Transverse colon (tissue), 4 donors: ENCODE measurements at regions not wholly inside any gene's neighbourhood (a gene's known extent, or its start where the extent isn't known, plus 50 kb on each side); places are given as distances from the start of the nearest gene placed in this dataset.

Source experiments
- DNase-seq: peaks from one replicate; pipeline ENCODE4 v3.0.0-alpha.2; 2019
- H3K27ac ChIP-seq, 4 donors: fragments of 200-600 bp; sonication (generic); 2 replicates each; pipeline ENCODE4 v1.5.1; 2016 to 2018; ENCODE audit warnings: inconsistent platforms in 4 of 4
- H3K27me3 ChIP-seq: fragments of 200-600 bp; sonication (generic); 2 replicates; pipeline ENCODE4 v1.5.1; 2017; ENCODE audit warnings: inconsistent platforms
- H3K36me3 ChIP-seq, 4 donors: fragments of 200-600 bp; sonication (generic); 2 replicates each; pipeline ENCODE4 v1.5.1; 2017 to 2019; ENCODE audit warnings: inconsistent platforms in 4 of 4
- H3K4me1 ChIP-seq, 4 donors: fragments of 200-600 bp; sonication (generic); 2 replicates each; pipeline ENCODE4 v1.5.1; 2017 to 2020; ENCODE audit warnings: inconsistent platforms in 4 of 4
- H3K4me3 ChIP-seq, 4 donors: fragments of 200-600 bp; sonication (generic); 1 replicate in 1 of 4; 2 replicates in 3 of 4; pipeline versions ENCODE4 v1.5.1 to v1.6.1; 2017 to 2019; ENCODE audit warnings: inconsistent platforms in 4 of 4
- H3K9me3 ChIP-seq, 2 donors: fragments of 200-600 bp; sonication (generic); 2 replicates each; pipeline ENCODE4 v1.5.1; 2017 to 2019; ENCODE audit warnings: inconsistent platforms in 2 of 2
- CTCF ChIP-seq, 5 experiments: fragments of 200-600 bp in 3 of 5; fragments of 450-650 bp in 2 of 5; sonication (generic) in 3 of 5; IDR thresholded peaks; 1 replicate in 2 of 5; 2 replicates in 3 of 5; pipeline ENCODE4 v1.5.1; 2016 to 2017; ENCODE audit warnings: antibody characterized with exemption in 5 of 5, inconsistent platforms in 3 of 5, mild to moderate bottlenecking in 2 of 5, moderate library complexity in 1 of 5
- EP300 ChIP-seq: sonication (generic); formaldehyde crosslinking; IDR thresholded peaks from one replicate; pipeline ENCODE4 v1.6.1; 2017; ENCODE audit warnings: antibody characterized with exemption, low read depth
- POLR2A ChIP-seq: fragments of 450-650 bp; IDR thresholded peaks from one replicate; pipeline ENCODE4 v1.6.1; 2016; ENCODE audit warnings: antibody characterized with exemption, mild to moderate bottlenecking, moderate library complexity
- POLR2AphosphoS5 ChIP-seq, 3 donors: sonication (generic); formaldehyde crosslinking; IDR thresholded peaks; one replicate each; pipeline ENCODE4 v1.6.1; 2016; ENCODE audit warnings: antibody characterized with exemption in 3 of 3
- WGBS, 2 donors: methylation state at CpG; one replicate each; pipeline ENCODE4 v1.1.5; 2018; ENCODE audit warnings: low coverage in 1 of 2; 5-methylcytosine and 5-hydroxymethylcytosine counted together
- in situ Hi-C, 4 donors: fragments of 200-750 bp; cut with MboI; loops; one replicate each; pipeline versions ENCODE4 v1.15.0 to v1.15.1; 2017; ENCODE audit warnings: low sequenced_read_pairs in 3 of 4, low pct_ligation_motif_present in 1 of 4, low pct_unique_long_range_greater_than_20kb in 1 of 4
- intact Hi-C: fragments of 100-400 bp; cut with DNase I; formaldehyde crosslinking; loops from one replicate; pipeline ENCODE4 v1.15.1; 2023; ENCODE audit warnings: low total_unique reads

GRCh38 chr1:193657552-193657951 is 471.1 kb upstream of the B3GALT2 start:
- Histone ChIP-seq H3K4me3 (no peak overlapping the region), H3K27ac (no peak overlapping the region), H3K27me3 (no peaks in the 10 kb centered on the region), H3K4me1 (peaks cover 0 to 7% (median 0%) of the 10 kb centered on the region in 4 donors), H3K9me3 (peaks cover 9 to 13% of the 10 kb centered on the region in 2 donors), H3K36me3 (no peaks in the 10 kb centered on the region)
- in situ Hi-C loops: no loop called here
- DNase-seq: no peak
- WGBS, 2 donors: 61 to 63% methylated on average over 3 of the region's 3 CpGs
- intact Hi-C loops: no loop called here
- no peak for TF ChIP-seq POLR2AphosphoS5 (IDR thresholded peaks at IDR 0.05)
- TF ChIP-seq POLR2A: no peak
- TF ChIP-seq EP300: no peak
- no peak for TF ChIP-seq CTCF (IDR thresholded peaks at IDR 0.05)

DNA sequence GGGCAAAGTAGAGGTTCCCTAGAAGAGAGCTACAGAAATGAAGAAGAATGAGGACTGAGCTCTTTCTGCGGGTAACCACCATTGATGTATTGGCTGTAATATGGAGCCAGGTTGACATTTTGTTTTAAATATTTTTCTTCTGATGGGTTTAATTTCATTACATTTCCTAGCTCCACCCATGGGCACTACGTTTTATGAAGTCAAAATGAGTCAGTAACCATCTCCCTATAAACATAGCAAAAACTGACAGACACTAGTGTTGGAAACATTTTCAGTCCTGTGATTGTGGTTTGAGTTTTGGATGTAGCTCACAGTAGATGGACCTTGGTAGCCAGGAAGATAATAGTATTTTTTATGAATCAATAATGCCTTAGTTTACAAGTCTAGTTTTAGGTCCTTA is 470.4 kb upstream of the B3GALT2 start:
- in situ Hi-C loops: no loop called here
- Histone ChIP-seq H3K36me3 (no peaks in the 10 kb centered on the region), H3K27me3 (no peaks in the 10 kb centered on the region), H3K9me3 (peaks cover 9 to 13% of the 10 kb centered on the region in 2 donors), H3K4me1 (peaks cover 0 to 7% (median 0%) of the 10 kb centered on the region in 4 donors), H3K4me3 (no peak overlapping the region), H3K27ac (no peak overlapping the region)
- TF ChIP-seq CTCF (IDR thresholded peaks at IDR 0.05) (no peak), EP300 (no peak), POLR2A (no peak), POLR2AphosphoS5 (IDR thresholded peaks at IDR 0.05) (no peak)
- intact Hi-C loops: no loop called here
- no peak for DNase-seq
- 77 to 81% methylated on average over 2 of the region's 2 CpGs for WGBS, 2 donors

DNA sequence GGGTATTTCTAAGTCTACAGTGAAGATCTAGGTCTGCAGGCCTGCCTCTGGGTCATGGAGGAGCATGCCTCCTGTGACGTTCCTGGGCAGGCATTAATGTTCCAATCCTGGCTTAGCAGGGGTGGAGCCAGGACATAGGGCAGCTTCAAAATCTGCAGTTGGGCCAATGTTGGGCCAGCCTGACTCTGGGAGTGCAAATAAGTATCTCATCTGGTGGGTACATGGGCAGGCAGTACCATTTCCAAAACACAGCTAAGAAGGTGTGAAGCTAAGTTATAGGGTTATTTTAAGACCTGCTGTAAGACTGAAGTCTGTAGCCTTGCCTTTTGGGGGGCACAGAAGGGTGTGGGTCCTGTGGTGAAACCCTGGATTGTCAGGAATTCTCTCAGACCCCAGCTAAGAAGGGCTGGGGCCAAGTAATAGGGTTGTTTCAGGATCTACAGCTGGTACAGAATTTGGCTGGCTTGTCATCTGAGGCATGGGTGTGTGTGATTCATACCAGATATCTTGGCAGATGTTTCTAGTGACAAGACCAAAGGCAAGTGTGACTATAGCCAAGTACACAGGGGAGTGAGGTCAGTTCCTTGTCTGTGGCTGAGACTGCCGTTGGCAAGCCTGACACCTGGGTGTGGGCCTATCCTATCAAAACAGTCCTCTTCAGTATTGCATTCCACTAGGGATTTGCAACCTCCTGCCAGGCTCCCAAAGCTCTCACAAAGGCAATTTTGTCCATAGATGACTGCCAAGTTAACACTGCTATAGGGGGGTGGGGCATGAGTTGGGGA is 468.7 kb upstream of the B3GALT2 start:
- Histone ChIP-seq H3K4me1 (peaks cover 0 to 7% (median 0%) of the 10 kb centered on the region in 4 donors), H3K27ac (no peak overlapping the region), H3K4me3 (no peak overlapping the region), H3K36me3 (no peaks in the 10 kb centered on the region), H3K9me3 (peaks cover 10 to 13% of the 10 kb centered on the region in 2 donors), H3K27me3 (no peaks in the 10 kb centered on the region)
- WGBS, 2 donors: 71% methylated on average over 2 of the region's 2 CpGs; no CpG with 5 or more reads in 1 of the 2 donors
- in situ Hi-C loops (no loop called here), intact Hi-C loops (no loop called here)
- DNase-seq: no peak
- no peak for TF ChIP-seq POLR2AphosphoS5 (IDR thresholded peaks at IDR 0.05)
- no peak for TF ChIP-seq POLR2A
- TF ChIP-seq EP300: no peak
- no peak for TF ChIP-seq CTCF (IDR thresholded peaks at IDR 0.05)

- Histone ChIP-seq H3K4me1 (no peaks in the 10 kb centered on the region), H3K4me3 (no peak overlapping the region), H3K9me3 (peaks cover 13 to 14% of the 10 kb centered on the region in 2 donors), H3K27me3 (no peaks in the 10 kb centered on the region), H3K36me3 (no peaks in the 10 kb centered on the region), H3K27ac (no peak overlapping the region)
- intact Hi-C loops (no loop called here), in situ Hi-C loops (no loop called here)
- 65 to 96% methylated on average over 3 of the region's 3 CpGs for WGBS, 2 donors
- TF ChIP-seq POLR2AphosphoS5 (IDR thresholded peaks at IDR 0.05) (no peak), EP300 (no peak), POLR2A (no peak), CTCF (IDR thresholded peaks at IDR 0.05) (no peak)
- DNase-seq: no peak
Measured at GRCh38 chr1:193649587-193649986, 463.2 kb upstream of the B3GALT2 start.
